DND-41 (cell line): ENCODE measurements at regions not wholly inside any gene's neighbourhood (a gene's known extent, or its start where the extent isn't known, plus 50 kb on each side); places are given as distances from the start of the nearest gene placed in this dataset.

Experiments
- ATAC-seq: fragments of 200-7000 bp; cut with Tn5 transposase; 3 replicates; pipeline ENCODE4 v1.9.1; 2021; ENCODE audit warnings: low read depth; ENCODE audit not compliant: insufficient read depth
- DNase-seq: peaks from one replicate; pipeline ENCODE4 v3.0.0-alpha.2; 2020
- H2AFZ ChIP-seq: 2 replicates; pipeline ENCODE4 v1.6.0; 2012; ENCODE audit warnings: low read depth, low read length
- H3K27ac ChIP-seq: 2 replicates; pipeline ENCODE4 v1.5.1; 2012; ENCODE audit warnings: low read length, inconsistent platforms
- H3K27me3 ChIP-seq: fragments of 200-600 bp; sonication (generic); 2 replicates; pipeline ENCODE4 v1.6.0; 2012; ENCODE audit warnings: low read length, mild to moderate bottlenecking, inconsistent platforms; ENCODE audit not compliant: insufficient read depth, poor library complexity
- H3K36me3 ChIP-seq: 2 replicates; pipeline ENCODE4 v1.5.1; 2012; ENCODE audit warnings: low read length, inconsistent platforms; ENCODE audit not compliant: insufficient read depth
- H3K4me1 ChIP-seq: 2 replicates; pipeline ENCODE4 v1.5.1; 2012; ENCODE audit warnings: mild to moderate bottlenecking, low read length; ENCODE audit not compliant: insufficient read depth
- H3K4me2 ChIP-seq: 2 replicates; pipeline ENCODE4 v1.6.0; 2012; ENCODE audit warnings: mild to moderate bottlenecking, moderate library complexity, low read length, inconsistent platforms; ENCODE audit not compliant: insufficient read depth
- H3K4me3 ChIP-seq, 2 experiments: fragments of 200-600 bp in 1 of 2; shearing (Covaris generic) in 1 of 2; 2 replicates each; pipeline ENCODE4 v1.5.1; 2012 to 2016; ENCODE audit warnings: inconsistent platforms in 2 of 2, low read length in 2 of 2, mild to moderate bottlenecking in 2 of 2, low read depth in 1 of 2, moderate library complexity in 1 of 2
- H3K79me2 ChIP-seq: 2 replicates; pipeline ENCODE4 v1.6.0; 2012; ENCODE audit warnings: low read length, inconsistent platforms; ENCODE audit not compliant: insufficient read depth
- H3K9ac ChIP-seq: 2 replicates; pipeline ENCODE4 v1.6.0; 2012; ENCODE audit warnings: low read depth, mild to moderate bottlenecking, inconsistent platforms, low read length, moderate library complexity
- H3K9me3 ChIP-seq: 2 replicates; pipeline ENCODE4 v1.5.1; 2012; ENCODE audit warnings: low read length, moderate library complexity, mild to moderate bottlenecking, inconsistent platforms; ENCODE audit not compliant: insufficient read depth, severe bottlenecking
- H4K20me1 ChIP-seq: 2 replicates; pipeline ENCODE4 v1.6.0; 2012; ENCODE audit warnings: low read length; ENCODE audit not compliant: insufficient read depth
- CTCF ChIP-seq: IDR thresholded peaks from 2 replicates; pipeline ENCODE4 v1.5.1; 2012; ENCODE audit warnings: borderline replicate concordance, low read length, moderate library complexity, mild to moderate bottlenecking; ENCODE audit not compliant: poor library complexity, severe bottlenecking; ENCODE audit errors: extremely low read depth
- EZH2 ChIP-seq: IDR thresholded peaks from 3 replicates; pipeline ENCODE4 v1.6.1; 2012; ENCODE audit warnings: borderline replicate concordance, low read depth, mild to moderate bottlenecking, moderate library complexity, low read length, inconsistent platforms; ENCODE audit not compliant: severe bottlenecking

- Histone ChIP-seq H3K79me2 (no peaks in the 10 kb centered on the region), H3K9ac (no peak overlapping the region), H3K36me3 (no peaks in the 10 kb centered on the region), H4K20me1 (no peaks in the 10 kb centered on the region), H2AFZ (no peak overlapping the region), H3K27ac (no peak overlapping the region), H3K4me2 (no peak overlapping the region), H3K4me3 (no peak overlapping the region), H3K9me3 (no peaks in the 10 kb centered on the region), H3K27me3 (no peaks in the 10 kb centered on the region), H3K4me1 (no peaks in the 10 kb centered on the region)
- ATAC-seq (no peak), DNase-seq (no peak)
- TF ChIP-seq CTCF (no peak), EZH2 (no peak)
Observed at GRCh38 chr15:39459548-39459947, 121.3 kb upstream of the THBS1 start.

- H3K27me3 ChIP-seq = no peaks in the 10 kb centered on the region
- ATAC-seq (no peak), DNase-seq (no peak)
- H3K79me2 ChIP-seq = no peaks in the 10 kb centered on the region
- no peaks in the 10 kb centered on the region for H4K20me1 ChIP-seq
- TF ChIP-seq EZH2 (no peak), CTCF (no peak)
- H3K4me1 ChIP-seq = no peaks in the 10 kb centered on the region
- H3K9me3 ChIP-seq = no peaks in the 10 kb centered on the region
- H3K4me3 ChIP-seq = no peak overlapping the region
- H3K4me2 ChIP-seq = no peak overlapping the region
- H3K36me3 ChIP-seq = no peaks in the 10 kb centered on the region
- no peak overlapping the region for H3K9ac ChIP-seq
- H2AFZ ChIP-seq = no peak overlapping the region
- H3K27ac ChIP-seq = no peak overlapping the region
Observed at GRCh38 chr15:39460748-39461147, 120.1 kb upstream of the THBS1 start.

- H2AFZ ChIP-seq = no peak overlapping the region
- H3K9me3 ChIP-seq = no peaks in the 10 kb centered on the region
- H4K20me1 ChIP-seq = no peaks in the 10 kb centered on the region
- no peaks in the 10 kb centered on the region for H3K79me2 ChIP-seq
- H3K4me2 ChIP-seq = no peak overlapping the region
- H3K27ac ChIP-seq = no peak overlapping the region
- no peaks in the 10 kb centered on the region for H3K4me1 ChIP-seq
- H3K9ac ChIP-seq = no peak overlapping the region
- ATAC-seq (no peak), DNase-seq (no peak)
- TF ChIP-seq CTCF (no peak), EZH2 (no peak)
- H3K27me3 ChIP-seq = no peaks in the 10 kb centered on the region
- no peaks in the 10 kb centered on the region for H3K36me3 ChIP-seq
- no peak overlapping the region for H3K4me3 ChIP-seq
Observed at GRCh38 chr15:39461536-39462130, 119.2 kb upstream of the THBS1 start.

- H4K20me1 ChIP-seq = no peaks in the 10 kb centered on the region
- no peak for ATAC-seq
- no peak overlapping the region for H3K4me2 ChIP-seq
- no peak for DNase-seq
- H3K36me3 ChIP-seq = no peaks in the 10 kb centered on the region
- no peaks in the 10 kb centered on the region for H3K9me3 ChIP-seq
- no peaks in the 10 kb centered on the region for H3K27me3 ChIP-seq
- H3K9ac ChIP-seq = no peak overlapping the region
- H2AFZ ChIP-seq = no peak overlapping the region
- no peak overlapping the region for H3K4me3 ChIP-seq
- no peak overlapping the region for H3K27ac ChIP-seq
- no peak for TF ChIP-seq EZH2
- no peak for TF ChIP-seq CTCF
- H3K4me1 ChIP-seq = no peaks in the 10 kb centered on the region
- H3K79me2 ChIP-seq = no peaks in the 10 kb centered on the region
Observed at GRCh38 chr15:39462691-39463090, 118.2 kb upstream of the THBS1 start.
